ENCODE measurements at regions not wholly inside any gene's neighbourhood (a gene's known extent, or its start where the extent isn't known, plus 50 kb on each side); places are given as distances from the start of the nearest gene placed in this dataset.

DNA sequence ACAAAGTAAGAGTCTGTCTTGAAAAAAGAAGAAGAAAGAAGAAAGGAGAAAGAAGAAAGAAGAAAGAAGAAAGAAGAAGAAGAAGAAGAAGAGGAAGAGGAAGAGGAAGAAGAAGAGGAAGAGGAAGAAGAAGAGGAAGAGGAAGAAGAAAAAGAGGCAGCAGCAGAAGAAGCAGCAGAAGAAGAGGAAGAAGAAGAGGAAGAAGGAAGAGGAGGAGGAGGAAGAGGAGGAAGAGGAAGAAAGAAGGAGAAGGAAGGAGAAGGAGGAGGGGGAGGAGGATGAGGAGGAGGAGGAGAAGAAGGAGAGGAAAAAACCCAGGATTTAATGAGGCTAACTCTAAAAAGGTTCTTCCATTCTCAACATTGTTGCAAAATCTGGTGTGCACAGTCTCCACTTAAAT lies 95.4 kb upstream of the PDE10A start:
- no peak for TF ChIP-seq POLR2A (IDR thresholded peaks at IDR 0.05)
- TF ChIP-seq CTCF (IDR thresholded peaks at IDR 0.05) = no peak
- no peak for TF ChIP-seq EP300 (IDR thresholded peaks at IDR 0.05)
